ENCODE measurements at regions not wholly inside any gene's neighbourhood (a gene's known extent, or its start where the extent isn't known, plus 50 kb on each side); places are given as distances from the start of the nearest gene placed in this dataset.
"Not testable (repeated sequence)": the region's sequence is repeated elsewhere in the genome, so short reads cannot be mapped to it uniquely, and the experiment has no call there.

GRCh38 chr10:3350205-3350604 is 177.6 kb upstream of the PITRM1 start:
- DNase-seq (ENCODE audit: low read depth in 3 of 3), result no peak

DNA sequence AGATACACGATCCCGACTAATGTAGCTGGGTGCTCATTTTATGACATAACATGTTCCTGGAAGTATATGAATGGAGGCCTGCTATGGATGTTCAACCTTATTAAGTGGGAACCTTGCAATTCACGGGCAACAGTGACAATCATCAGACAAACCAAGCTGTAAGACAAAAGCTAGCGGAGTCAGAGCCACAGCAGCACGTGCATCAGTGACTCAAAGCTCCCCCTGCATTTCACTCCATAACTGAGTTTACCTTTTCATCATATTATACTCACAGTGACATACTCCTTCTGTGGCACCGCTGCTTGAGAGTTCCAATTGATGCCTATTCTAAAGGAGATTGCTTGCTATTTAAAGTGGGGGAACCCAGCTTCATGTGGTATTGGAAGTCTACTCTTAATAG is 176.0 kb upstream of the PITRM1 start:
- no peak for DNase-seq (ENCODE audit: low read depth in 3 of 3)

- no peak for DNase-seq (ENCODE audit: low read depth in 3 of 3)
Measured at GRCh38 chr10:3347413-3348182, 175.0 kb upstream of the PITRM1 start.

DNA sequence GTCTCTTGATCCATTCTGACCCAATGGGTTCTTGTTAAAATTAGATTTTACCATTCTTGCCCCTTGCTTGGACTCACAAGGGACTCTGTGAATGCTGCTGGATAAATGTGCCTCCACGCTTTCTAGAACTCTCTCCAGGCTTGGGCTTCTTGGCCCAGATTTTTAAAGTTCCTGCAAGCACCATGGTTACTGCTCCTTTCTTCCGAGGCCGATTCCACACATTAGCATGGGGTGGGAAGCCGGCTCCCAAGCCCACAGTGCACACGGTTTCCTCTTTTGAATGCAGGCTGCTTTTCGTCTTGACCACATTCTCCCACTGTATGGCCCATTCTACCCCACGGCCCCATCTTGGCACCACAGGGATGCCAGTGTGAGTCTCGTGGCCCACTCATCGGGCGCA is 174.3 kb upstream of the PITRM1 start:
- no peak for DNase-seq (ENCODE audit: low read depth in 3 of 3)

GRCh38 chr10:3342771-3343170 is 170.2 kb upstream of the PITRM1 start:
- DNase-seq (ENCODE audit: low read depth in 3 of 3), result no peak

- DNase-seq (ENCODE audit: low read depth in 3 of 3), result no peak
Measured at GRCh38 chr10:3340127-3340730, 167.6 kb upstream of the PITRM1 start.

DNA sequence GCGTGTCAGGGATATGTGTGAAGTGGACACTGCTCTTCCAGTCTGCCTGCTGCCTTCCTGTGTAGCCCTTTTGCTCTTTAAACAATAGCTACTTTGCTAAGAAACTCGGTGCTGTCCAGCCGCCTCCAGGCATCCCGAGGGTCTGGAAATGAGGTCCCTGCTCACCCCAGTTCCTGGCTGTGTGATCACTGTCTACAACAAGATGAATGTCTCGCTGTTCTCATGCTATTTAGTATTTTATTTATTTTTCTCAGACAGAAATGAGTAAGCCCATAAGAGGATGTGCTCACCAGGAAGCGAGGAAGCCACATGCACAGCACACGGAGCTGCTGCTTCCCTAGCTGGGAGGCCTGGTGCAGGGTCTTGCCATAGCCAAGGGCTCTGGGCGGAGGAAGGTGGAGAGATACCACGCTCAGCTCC is 167.0 kb upstream of the PITRM1 start:
- DNase-seq (ENCODE audit: low read depth in 3 of 3), result no peak

GRCh38 chr10:3339121-3339520 is 166.5 kb upstream of the PITRM1 start:
- DNase-seq (ENCODE audit: low read depth in 3 of 3), result no peak

- no peak for DNase-seq (ENCODE audit: low read depth in 3 of 3)
Measured at GRCh38 chr10:3337741-3338140, 165.2 kb upstream of the PITRM1 start.

DNA sequence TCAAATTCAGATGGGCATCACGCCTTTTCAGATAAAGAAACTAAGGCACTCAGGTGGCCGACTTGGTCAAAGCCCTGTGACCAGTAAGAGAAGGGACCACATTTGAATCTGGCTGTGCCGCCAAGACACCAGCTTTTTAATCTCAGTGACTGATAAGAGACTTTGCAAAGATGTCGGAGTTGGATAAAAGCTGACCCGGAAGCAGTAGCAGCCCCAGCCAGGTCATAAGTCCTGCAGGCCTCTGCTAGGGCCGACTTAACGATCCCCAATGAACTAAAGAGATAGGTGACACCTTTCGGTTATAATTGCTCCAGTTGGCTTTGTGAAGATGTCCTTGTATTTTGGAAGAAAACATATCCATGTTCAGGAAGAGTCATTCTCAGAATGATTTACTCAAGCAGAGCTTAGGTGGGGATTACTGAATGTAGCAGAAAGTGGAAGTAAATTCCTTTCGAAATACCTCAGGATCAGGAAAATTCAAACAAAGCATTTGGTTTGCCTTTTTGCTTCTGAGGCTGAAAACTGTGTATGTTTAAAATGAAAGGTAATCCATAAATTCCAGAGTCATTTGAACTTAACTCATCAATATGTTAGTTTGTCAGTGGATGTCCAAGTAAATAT is 164.2 kb upstream of the PITRM1 start:
- no peak for DNase-seq (ENCODE audit: low read depth in 3 of 3)

GRCh38 chr10:3333426-3333825 is 160.8 kb upstream of the PITRM1 start:
- no peak for DNase-seq (ENCODE audit: low read depth in 3 of 3)

DNA sequence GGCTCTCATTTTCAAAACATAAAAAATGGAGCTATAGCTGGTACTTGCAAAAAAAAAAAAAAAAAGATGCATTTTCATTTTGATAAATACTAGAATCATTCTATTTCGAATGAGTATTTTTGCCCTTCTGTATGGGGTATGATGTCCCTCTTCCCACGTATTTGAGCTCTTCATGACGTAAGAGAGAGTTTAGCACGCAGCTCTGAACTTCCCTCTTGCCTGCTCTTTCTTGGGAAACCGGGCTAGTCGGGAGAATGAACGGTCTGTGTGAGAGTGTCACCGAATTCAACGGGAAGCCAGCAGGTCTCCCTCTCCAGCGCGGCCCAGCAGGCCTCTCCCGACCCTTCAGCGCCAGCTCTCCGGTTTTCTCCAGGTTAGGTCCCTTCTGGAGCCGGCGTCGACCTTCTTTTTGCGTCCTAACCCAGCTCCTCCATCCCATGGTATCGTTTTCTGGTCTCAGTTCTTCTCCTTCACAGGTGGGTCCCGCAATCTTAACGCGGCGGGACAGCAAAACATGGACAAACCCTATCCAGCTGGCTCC is 159.2 kb upstream of the PITRM1 start:
- DNase-seq (ENCODE audit: low read depth in 3 of 3), result no peak

- DNase-seq (ENCODE audit: low read depth in 3 of 3), result no peak
Measured at GRCh38 chr10:3331187-3331586, 158.6 kb upstream of the PITRM1 start.

DNA sequence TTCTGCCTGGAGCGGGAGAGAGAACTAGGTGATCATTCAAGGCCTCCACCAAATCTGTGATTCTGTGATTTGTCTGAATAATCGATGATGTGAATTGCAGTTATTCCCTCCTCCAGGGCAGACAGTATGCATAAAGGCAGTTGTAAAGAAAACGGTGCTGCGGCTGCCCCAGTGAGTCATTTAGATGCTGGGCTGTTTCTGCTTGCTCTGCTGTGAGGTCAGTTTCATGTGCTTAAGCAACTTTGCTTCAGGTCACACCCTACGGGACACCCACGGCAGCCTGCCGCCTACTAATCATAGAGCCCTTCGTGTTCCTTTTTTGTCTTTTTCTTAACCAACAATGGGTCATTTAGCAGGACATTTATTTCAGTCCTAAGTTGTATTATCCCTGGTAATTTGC is 158.1 kb upstream of the PITRM1 start:
- DNase-seq (ENCODE audit: low read depth in 3 of 3), result no peak

DNA sequence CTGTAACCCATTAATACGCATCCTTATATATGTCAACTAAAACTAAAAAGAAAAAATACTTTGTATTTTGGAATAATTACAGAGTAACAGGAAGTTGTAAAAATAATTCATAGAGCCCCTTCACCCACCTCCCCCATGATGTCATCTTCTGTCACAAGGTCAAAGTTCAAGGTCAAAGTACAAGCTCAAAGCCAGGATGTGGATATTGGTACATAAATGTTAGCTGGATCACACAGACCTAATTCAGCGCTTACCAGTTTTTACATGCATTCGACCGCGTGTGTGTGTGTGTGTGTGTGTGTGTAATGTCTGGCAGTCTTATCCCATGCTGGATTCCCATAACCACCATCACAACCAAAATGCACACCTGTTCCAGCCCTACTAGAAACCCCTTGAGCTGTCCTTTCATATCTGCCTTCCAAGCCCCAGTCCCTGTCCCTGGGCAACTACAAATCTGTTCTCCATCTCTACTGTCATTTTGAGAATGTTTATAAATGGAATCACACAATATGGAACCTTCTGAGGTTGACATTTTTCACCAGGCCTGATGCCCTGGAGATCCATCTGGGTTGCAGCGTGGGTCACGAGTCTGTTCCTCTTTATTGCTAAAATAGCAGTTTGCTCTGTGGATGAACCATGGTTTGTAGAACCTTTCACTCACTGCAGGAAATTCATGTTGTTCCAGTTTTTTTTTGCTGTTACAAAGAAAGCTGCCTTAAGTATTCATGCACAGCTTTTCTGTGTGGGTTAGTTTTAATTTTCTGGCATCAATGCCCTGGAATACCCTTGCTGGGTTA is 153.6 kb upstream of the PITRM1 start:
- DNase-seq (ENCODE audit: low read depth in 3 of 3), result no peak

- DNase-seq (ENCODE audit: low read depth in 3 of 3), result no peak
Measured at GRCh38 chr10:3324612-3325038, 152.0 kb upstream of the PITRM1 start.

- no peak for DNase-seq (ENCODE audit: low read depth in 3 of 3)
Measured at GRCh38 chr10:3323865-3324498, 151.4 kb upstream of the PITRM1 start.

GRCh38 chr10:3321123-3321522 is 148.5 kb upstream of the PITRM1 start:
- no peak for DNase-seq (ENCODE audit: low read depth in 3 of 3)

GRCh38 chr10:3319811-3320226 is 147.2 kb upstream of the PITRM1 start:
- no peak for DNase-seq (ENCODE audit: low read depth in 3 of 3)

DNA sequence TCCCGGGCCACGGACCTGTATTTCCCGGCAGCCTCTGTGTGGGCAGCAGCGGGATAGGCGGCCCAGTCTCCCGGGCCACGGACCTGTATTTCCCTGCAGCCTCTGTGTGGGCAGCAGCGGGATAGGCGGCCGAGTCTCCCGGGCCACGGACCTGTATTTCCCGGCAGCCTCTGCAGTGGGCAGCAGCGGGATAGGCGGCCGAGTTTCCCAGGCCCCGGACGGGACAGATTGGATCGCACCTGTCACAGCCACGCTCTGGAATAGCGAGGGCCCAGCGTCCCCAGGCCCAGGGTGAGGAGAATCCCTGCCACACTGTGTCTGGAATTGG is 145.9 kb upstream of the PITRM1 start:
- not testable (repeated sequence) for DNase-seq (ENCODE audit: low read depth in 3 of 3)
